Sigmoid colon (tissue), 6 donors: ENCODE measurements at regions not wholly inside any gene's neighbourhood (a gene's known extent, or its start where the extent isn't known, plus 50 kb on each side); places are given as distances from the start of the nearest gene placed in this dataset.

Experiments
- DNase-seq: peaks from one replicate; pipeline ENCODE4 v3.0.0-alpha.2; 2019
- H3K27ac ChIP-seq, 4 donors: fragments of 200-600 bp; sonication (generic); one replicate each; pipeline ENCODE4 v1.5.1; 2016 to 2019; ENCODE audit warnings: mild to moderate bottlenecking in 1 of 4
- H3K27me3 ChIP-seq, 3 donors: fragments of 200-600 bp; sonication (generic); one replicate each; pipeline ENCODE4 v1.5.1; 2019; ENCODE audit warnings: mild to moderate bottlenecking in 1 of 3
- H3K36me3 ChIP-seq, 4 donors: fragments of 200-600 bp; sonication (generic); one replicate each; pipeline ENCODE4 v1.5.1; 2016 to 2019
- H3K4me1 ChIP-seq, 4 donors: fragments of 200-600 bp; sonication (generic); one replicate each; pipeline ENCODE4 v1.5.1; 2017 to 2019
- H3K4me3 ChIP-seq, 4 donors: fragments of 200-600 bp; sonication (generic); one replicate each; pipeline ENCODE4 v1.5.1; 2017 to 2019; ENCODE audit warnings: mild to moderate bottlenecking in 2 of 4, moderate library complexity in 1 of 4
- H3K9me3 ChIP-seq, 4 donors: fragments of 200-600 bp in 3 of 4; sonication (generic) in 3 of 4; one replicate each; pipeline versions ENCODE4 v1.5.1 to v1.6.1; 2013 to 2019
- CTCF ChIP-seq, 4 experiments: fragments of 450-650 bp in 3 of 4; fragments of 200-600 bp in 1 of 4; IDR thresholded peaks; one replicate each; pipeline ENCODE4 v1.5.1; 2016 to 2019; ENCODE audit warnings: antibody characterized with exemption in 4 of 4, mild to moderate bottlenecking in 3 of 4, moderate library complexity in 2 of 4
- EP300 ChIP-seq, 4 donors: sonication (generic); formaldehyde crosslinking; IDR thresholded peaks; one replicate each; pipeline ENCODE4 v1.6.1; 2017; ENCODE audit warnings: antibody characterized with exemption in 4 of 4
- POLR2A ChIP-seq, 2 donors: fragments of 450-650 bp; IDR thresholded peaks; one replicate each; pipeline ENCODE4 v1.6.1; 2016; ENCODE audit warnings: antibody characterized with exemption in 2 of 2, mild to moderate bottlenecking in 2 of 2, moderate library complexity in 2 of 2
- POLR2AphosphoS5 ChIP-seq, 4 donors: sonication (generic); formaldehyde crosslinking; IDR thresholded peaks; one replicate each; pipeline ENCODE4 v1.6.1; 2017; ENCODE audit warnings: antibody characterized with exemption in 4 of 4
- WGBS, 2 donors: extraction: QIAGEN DNeasy Blood & Tissue Kit; methylation state at CpG; one replicate each; pipeline ENCODE4 v1.1.7; 2013; 5-methylcytosine and 5-hydroxymethylcytosine counted together
- intact Hi-C: fragments of 100-400 bp; cut with DNase I; formaldehyde crosslinking; loops from one replicate; pipeline ENCODE4 v1.15.1; 2023
- donor health status: healthy with polysubstance abuse.
- donor health status: healthy.

GRCh38 chr3:124091716-124092115 is 99.8 kb upstream of the ROPN1 start:
- H3K36me3 ChIP-seq, result no peaks in the 10 kb centered on the region
- DNase-seq, result no peak
- TF ChIP-seq POLR2AphosphoS5 (IDR thresholded peaks at IDR 0.05), result no peak
- TF ChIP-seq CTCF (IDR thresholded peaks at IDR 0.05), result no peak
- TF ChIP-seq EP300 (IDR thresholded peaks at IDR 0.05), result no peak
- no peak for TF ChIP-seq POLR2A (IDR thresholded peaks at IDR 0.05)
- H3K4me1 ChIP-seq, result no peaks in the 10 kb centered on the region
- intact Hi-C loops, result no loop called here
- no peaks in the 10 kb centered on the region for H3K27me3 ChIP-seq
- no peak overlapping the region for H3K27ac ChIP-seq
- no peaks in the 10 kb centered on the region for H3K9me3 ChIP-seq
- H3K4me3 ChIP-seq, result no peak overlapping the region
- 86 to 92% methylated on average over 1 of the region's 1 CpG for WGBS, 2 donors

- DNase-seq, result no peak
- Histone ChIP-seq H3K27me3 (no peaks in the 10 kb centered on the region), H3K36me3 (no peaks in the 10 kb centered on the region), H3K4me1 (no peaks in the 10 kb centered on the region), H3K9me3 (no peaks in the 10 kb centered on the region), H3K4me3 (no peak overlapping the region), H3K27ac (no peak overlapping the region)
- intact Hi-C loops, result no loop called here
- WGBS, 2 donors, result 82 to 91% methylated on average over 8 of the region's 8 CpGs
- TF ChIP-seq EP300 (IDR thresholded peaks at IDR 0.05), result no peak
- no peak for TF ChIP-seq POLR2AphosphoS5 (IDR thresholded peaks at IDR 0.05)
- no peak for TF ChIP-seq POLR2A (IDR thresholded peaks at IDR 0.05)
- TF ChIP-seq CTCF (IDR thresholded peaks at IDR 0.05), result no peak
Observed at GRCh38 chr3:124092811-124093210, 100.9 kb upstream of the ROPN1 start.

GRCh38 chr3:124094496-124094895 is 102.6 kb upstream of the ROPN1 start:
- intact Hi-C loops, result no loop called here
- Histone ChIP-seq H3K27ac (no peak overlapping the region), H3K4me3 (no peak overlapping the region), H3K36me3 (no peaks in the 10 kb centered on the region), H3K4me1 (no peaks in the 10 kb centered on the region), H3K27me3 (no peaks in the 10 kb centered on the region), H3K9me3 (no peaks in the 10 kb centered on the region)
- TF ChIP-seq POLR2A (IDR thresholded peaks at IDR 0.05) (no peak), CTCF (IDR thresholded peaks at IDR 0.05) (no peak), EP300 (IDR thresholded peaks at IDR 0.05) (no peak), POLR2AphosphoS5 (IDR thresholded peaks at IDR 0.05) (no peak)
- no peak for DNase-seq
- 92 to 96% methylated on average over 20 of the region's 20 CpGs for WGBS, 2 donors

- Histone ChIP-seq H3K4me3 (no peak overlapping the region), H3K27me3 (no peaks in the 10 kb centered on the region), H3K4me1 (no peaks in the 10 kb centered on the region), H3K9me3 (no peaks in the 10 kb centered on the region), H3K36me3 (no peaks in the 10 kb centered on the region), H3K27ac (no peak overlapping the region)
- intact Hi-C loops, result no loop called here
- DNase-seq, result no peak
- TF ChIP-seq EP300 (IDR thresholded peaks at IDR 0.05), result no peak
- TF ChIP-seq CTCF (IDR thresholded peaks at IDR 0.05), result no peak
- TF ChIP-seq POLR2AphosphoS5 (IDR thresholded peaks at IDR 0.05), result no peak
- TF ChIP-seq POLR2A (IDR thresholded peaks at IDR 0.05), result no peak
- WGBS, 2 donors, result 72 to 78% methylated on average over 5 of the region's 5 CpGs
Observed at GRCh38 chr3:124097362-124098131, 105.6 kb upstream of the ROPN1 start.

- Histone ChIP-seq H3K9me3 (no peaks in the 10 kb centered on the region), H3K27ac (no peak overlapping the region), H3K4me1 (peaks cover 0 to under 1% (median 0%) of the 10 kb centered on the region in 4 donors), H3K4me3 (no peak overlapping the region), H3K27me3 (no peaks in the 10 kb centered on the region), H3K36me3 (no peaks in the 10 kb centered on the region)
- intact Hi-C loops, result no loop called here
- WGBS, 2 donors, result 90 to 95% methylated on average over 2 of the region's 2 CpGs
- DNase-seq, result no peak
- TF ChIP-seq POLR2AphosphoS5 (IDR thresholded peaks at IDR 0.05) (no peak), EP300 (IDR thresholded peaks at IDR 0.05) (no peak), POLR2A (IDR thresholded peaks at IDR 0.05) (no peak), CTCF (IDR thresholded peaks at IDR 0.05) (no peak)
Observed at GRCh38 chr3:124101643-124102042, 109.7 kb upstream of the ROPN1 start.
